GM23338 (cell line): ENCODE measurements at regions not wholly inside any gene's neighbourhood (a gene's known extent, or its start where the extent isn't known, plus 50 kb on each side); places are given as distances from the start of the nearest gene placed in this dataset.

Source experiments
- ATAC-seq: fragments of 200-7000 bp; cut with Tn5 transposase; 3 replicates; pipeline ENCODE4 v1.9.1; 2020
- DNase-seq: peaks from one replicate; pipeline ENCODE4 v3.0.0-alpha.2; 2015; ENCODE audit warnings: low spot score
- H2AFZ ChIP-seq: fragments of 200-600 bp; sonication (generic); 2 replicates; pipeline ENCODE4 v1.8.0; 2016; ENCODE audit warnings: antibody characterized with exemption, mild to moderate bottlenecking, moderate library complexity
- H3F3A ChIP-seq: fragments of 200-600 bp; sonication (generic); replicated peaks from 2 replicates; pipeline ENCODE4 v1.8.0; 2017; ENCODE audit warnings: antibody characterized with exemption, mixed run types, low read depth
- H3K27ac ChIP-seq: fragments of 200-600 bp; sonication (generic); 2 replicates; pipeline ENCODE4 v1.6.1; 2016; ENCODE audit warnings: low read depth
- H3K27me3 ChIP-seq: fragments of 200-600 bp; sonication (generic); 2 replicates; pipeline ENCODE4 v1.8.0; 2016; ENCODE audit warnings: mild to moderate bottlenecking, mixed run types, moderate library complexity; ENCODE audit not compliant: insufficient read depth
- H3K36me3 ChIP-seq: fragments of 200-600 bp; sonication (generic); 2 replicates; pipeline ENCODE4 v1.8.0; 2016; ENCODE audit warnings: mild to moderate bottlenecking; ENCODE audit not compliant: insufficient read depth
- H3K4me1 ChIP-seq: fragments of 200-600 bp; sonication (generic); 2 replicates; pipeline ENCODE4 v1.8.0; 2016; ENCODE audit warnings: mild to moderate bottlenecking, moderate library complexity; ENCODE audit not compliant: insufficient read depth
- H3K4me2 ChIP-seq: fragments of 200-600 bp; sonication (generic); 2 replicates; pipeline ENCODE4 v1.7.1; 2017; ENCODE audit warnings: mixed run types
- H3K4me3 ChIP-seq: fragments of 200-600 bp; sonication (generic); 2 replicates; pipeline ENCODE4 v1.6.1; 2016; ENCODE audit warnings: mixed run types
- H3K79me2 ChIP-seq: fragments of 200-600 bp; sonication (generic); replicated peaks from 2 replicates; pipeline ENCODE4 v1.8.0; 2017; ENCODE audit warnings: mild to moderate bottlenecking; ENCODE audit not compliant: insufficient read depth
- H3K9me2 ChIP-seq: fragments of 200-600 bp; sonication (generic); 2 replicates; pipeline ENCODE4 v1.8.0; 2017; ENCODE audit not compliant: insufficient read depth
- H4K20me1 ChIP-seq: fragments of 200-600 bp; sonication (generic); replicated peaks from 2 replicates; pipeline ENCODE4 v1.8.0; 2017; ENCODE audit warnings: mild to moderate bottlenecking; ENCODE audit not compliant: insufficient read depth
- H3K27ac Mint-ChIP-seq: 2 replicates; pipeline ENCODE4 v1.8.0; 2020; ENCODE audit warnings: inconsistent platforms, mild to moderate bottlenecking, moderate library complexity, mixed read lengths
- H3K27me3 Mint-ChIP-seq: 3 replicates; pipeline ENCODE4 v1.8.0; 2022; ENCODE audit warnings: low read depth, mild to moderate bottlenecking, moderate library complexity, mixed read lengths, inconsistent platforms; ENCODE audit not compliant: insufficient read depth, poor library complexity
- H3K36me3 Mint-ChIP-seq: 3 replicates; pipeline ENCODE4 v1.8.0; 2021; ENCODE audit warnings: low read depth, mild to moderate bottlenecking, inconsistent platforms, moderate library complexity, mixed read lengths
- H3K4me1 Mint-ChIP-seq: 3 replicates; pipeline ENCODE4 v1.8.0; 2020; ENCODE audit warnings: mild to moderate bottlenecking, inconsistent platforms, mixed read lengths
- H3K4me3 Mint-ChIP-seq: 3 replicates; pipeline ENCODE4 v1.8.0; 2021; ENCODE audit warnings: moderate library complexity, mild to moderate bottlenecking, inconsistent platforms, mixed read lengths
- H3K9me3 Mint-ChIP-seq: 3 replicates; pipeline ENCODE4 v1.8.0; 2020; ENCODE audit warnings: moderate library complexity, mild to moderate bottlenecking, inconsistent platforms, mixed read lengths
- NANOG ChIP-seq: IDR thresholded peaks from 2 replicates; pipeline ENCODE4 v1.6.1; 2016; ENCODE audit warnings: antibody characterized with exemption, borderline replicate concordance
- ZNF331 ChIP-seq: fragments of 250-450 bp; sonication (Bioruptor Pico); IDR thresholded peaks from 2 replicates; pipeline ENCODE4 v1.5.0; 2020; ENCODE audit warnings: low read depth, mild to moderate bottlenecking, moderate library complexity
- ZNF462 ChIP-seq: fragments of 250-450 bp; sonication (Bioruptor Pico); IDR thresholded peaks from 2 replicates; pipeline ENCODE4 v1.5.0; 2020; ENCODE audit warnings: mild to moderate bottlenecking, moderate library complexity

- no peak overlapping the region for H3K4me3 ChIP-seq
- no peak overlapping the region for H3K27ac ChIP-seq
- no peaks in the 10 kb centered on the region for H3K27me3 Mint-ChIP-seq
- no peak overlapping the region for H3K4me2 ChIP-seq
- no peaks in the 10 kb centered on the region for H3K4me1 Mint-ChIP-seq
- no peaks in the 10 kb centered on the region for H3K9me2 ChIP-seq
- H3K4me1 ChIP-seq = no peaks in the 10 kb centered on the region
- H2AFZ ChIP-seq = no peak overlapping the region
- H3K36me3 ChIP-seq = no peaks in the 10 kb centered on the region
- DNase-seq (no peak), ATAC-seq (no peak)
- no peak overlapping the region for H3K4me3 Mint-ChIP-seq
- H3K36me3 Mint-ChIP-seq = no peaks in the 10 kb centered on the region
- no peaks in the 10 kb centered on the region for H3F3A ChIP-seq
- H3K27me3 ChIP-seq = no peaks in the 10 kb centered on the region
- H4K20me1 ChIP-seq = no peaks in the 10 kb centered on the region
- TF ChIP-seq NANOG (no peak), ZNF331 (peak; percentile 73)
- H3K27ac Mint-ChIP-seq = no peak overlapping the region
- no peaks in the 10 kb centered on the region; the same call in 2 of the 3 replicates for H3K9me3 Mint-ChIP-seq
- no peaks in the 10 kb centered on the region for H3K79me2 ChIP-seq
Observed at GRCh38 chr3:176071943-176072342, 1125.3 kb downstream of the TBL1XR1 start.

GRCh38 chr3:176068750-176069149 lies 1128.5 kb downstream of the TBL1XR1 start:
- H3K27ac Mint-ChIP-seq = no peak overlapping the region
- Histone ChIP-seq H2AFZ (peak overlapping the region; percentile 69; the same call in 1 of the 2 replicates), H4K20me1 (no peaks in the 10 kb centered on the region), H3K4me2 (no peak overlapping the region), H3F3A (no peaks in the 10 kb centered on the region), H3K36me3 (no peaks in the 10 kb centered on the region), H3K27ac (no peak overlapping the region), H3K79me2 (no peaks in the 10 kb centered on the region), H3K27me3 (no peaks in the 10 kb centered on the region), H3K4me3 (no peak overlapping the region), H3K9me2 (no peaks in the 10 kb centered on the region), H3K4me1 (no peaks in the 10 kb centered on the region)
- ATAC-seq (no peak), DNase-seq (no peak)
- H3K27me3 Mint-ChIP-seq = no peaks in the 10 kb centered on the region
- no peaks in the 10 kb centered on the region for H3K4me1 Mint-ChIP-seq
- H3K36me3 Mint-ChIP-seq = no peaks in the 10 kb centered on the region
- no peaks in the 10 kb centered on the region for H3K9me3 Mint-ChIP-seq
- TF ChIP-seq ZNF462 (CRISPR knock-in tag) = no peak
- TF ChIP-seq NANOG = no peak
- no peak overlapping the region for H3K4me3 Mint-ChIP-seq
